K562 (cell line): ENCODE measurements at regions not wholly inside any gene's neighbourhood (a gene's known extent, or its start where the extent isn't known, plus 50 kb on each side); places are given as distances from the start of the nearest gene placed in this dataset.

Source experiments
- ATAC-seq: fragments of 200-7000 bp; cut with Tn5 transposase; 3 replicates; pipeline ENCODE4 v1.9.1; 2020; ENCODE audit warnings: moderate library complexity
- BruUV-seq: library from RNA; stranded (reverse); fragments of 400-500 nt; replicated peaks from 2 replicates; lab custom pipeline; 2021; lab: Mats Ljungman, UMichigan
- CTCF ChIA-PET: fragments of 300-600 bp; formaldehyde crosslinking; extraction: SDS; loops from one replicate; lab custom pipeline; 2021; ENCODE audit warnings: low intra/inter-chr PET ratio; lab: Yijun Ruan, JAX
- POLR2A ChIA-PET: fragments of 300-600, 350-650 bp; sonication (Branson Sonifier 250); formaldehyde crosslinking; extraction: SDS; loops from one replicate; lab custom pipeline; 2021; ENCODE audit warnings: antibody characterized with exemption, inconsistent platforms; lab: Yijun Ruan, JAX
- DNase-seq, 4 experiments: peaks; one replicate each; pipeline versions ENCODE4 v3.0.0 to v3.0.0-alpha.2; 2011 to 2018; ENCODE audit warnings: low spot score in 3 of 4, mixed read lengths in 3 of 4; ENCODE audit errors: extremely low read depth in 1 of 4
- FAIRE-seq: peaks from 2 replicates; lab custom pipeline; 2011; peaks lifted over from hg19 to GRCh38; lab: Jason Lieb, UNC
- H2AFZ ChIP-seq: 2 replicates; pipeline ENCODE4 v1.6.0; 2011; ENCODE audit warnings: low read depth, low read length, control low read depth, inconsistent platforms
- H3K27ac ChIP-seq: fragments of 200-600 bp; 3 replicates; pipeline ENCODE4 v1.8.0; 2011; ENCODE audit warnings: low read depth, mild to moderate bottlenecking, control low read depth, inconsistent platforms, low read length, moderate library complexity, mixed read lengths; ENCODE audit errors: extremely low read depth
- H3K27me3 ChIP-seq, 2 experiments: fragments of 300-600 bp in 1 of 2; 2 replicates in 1 of 2; 3 replicates in 1 of 2; pipeline versions ENCODE4 v1.6.0 to v1.8.0; 2011; ENCODE audit warnings: inconsistent platforms in 2 of 2, low read length in 2 of 2, mild to moderate bottlenecking in 1 of 2, mixed read lengths in 1 of 2, moderate library complexity in 1 of 2; ENCODE audit not compliant: control insufficient read depth in 2 of 2, insufficient read depth in 2 of 2
- H3K36me3 ChIP-seq: fragments of 300-600 bp; 3 replicates; pipeline ENCODE4 v1.8.0; 2011; ENCODE audit warnings: mild to moderate bottlenecking, low read length, inconsistent platforms; ENCODE audit not compliant: control insufficient read depth, insufficient read depth
- H3K4me1 ChIP-seq, 2 experiments: fragments of 200-600 bp in 1 of 2; replicated peaks in 1 of 2; 2 replicates in 1 of 2; 3 replicates in 1 of 2; pipeline versions ENCODE4 v1.5.1 to v1.8.0; 2011; ENCODE audit warnings: inconsistent platforms in 2 of 2, low read length in 2 of 2, mild to moderate bottlenecking in 1 of 2, mixed read lengths in 1 of 2, moderate library complexity in 1 of 2; ENCODE audit not compliant: control insufficient read depth in 2 of 2, insufficient read depth in 2 of 2
- H3K4me2 ChIP-seq: 2 replicates; pipeline ENCODE4 v1.6.1; 2011; ENCODE audit warnings: low read length, control low read depth, inconsistent platforms, mixed read lengths; ENCODE audit not compliant: insufficient read depth
- H3K4me3 ChIP-seq: fragments of 200-600 bp; sonication (generic), shearing (Covaris generic); 2 replicates; pipeline ENCODE4 v1.5.1; 2016; ENCODE audit warnings: control low read depth, inconsistent platforms
- H3K79me2 ChIP-seq: fragments of 200-600 bp; 3 replicates; pipeline ENCODE4 v1.8.0; 2011; ENCODE audit warnings: low read length, inconsistent platforms; ENCODE audit not compliant: control insufficient read depth, insufficient read depth
- H3K9ac ChIP-seq, 2 experiments: 2 replicates each; pipeline versions ENCODE4 v1.6.0 to v1.6.1; 2011; ENCODE audit warnings: low read depth in 2 of 2, low read length in 2 of 2, control low read depth in 1 of 2, inconsistent platforms in 1 of 2, mild to moderate bottlenecking in 1 of 2, mixed read lengths in 1 of 2; ENCODE audit not compliant: insufficient read depth in 1 of 2
- H3K9me1 ChIP-seq: one replicate; pipeline ENCODE4 v1.6.0; 2011; ENCODE audit warnings: inconsistent platforms, mild to moderate bottlenecking, low read length, moderate library complexity; ENCODE audit not compliant: control insufficient read depth, insufficient read depth
- H3K9me3 ChIP-seq: replicated peaks from 2 replicates; pipeline ENCODE4 v1.5.1; 2011; ENCODE audit warnings: low read depth, low read length, inconsistent platforms; ENCODE audit not compliant: control insufficient read depth, insufficient read depth
- H4K20me1 ChIP-seq: replicated peaks from 2 replicates; pipeline ENCODE4 v1.6.1; 2011; ENCODE audit warnings: low read length, inconsistent platforms, mixed read lengths; ENCODE audit not compliant: control insufficient read depth, insufficient read depth
- ASH1L ChIP-seq: fragments of 450-650 bp; IDR thresholded peaks from 2 replicates; pipeline ENCODE4 v1.6.1; 2018; ENCODE audit warnings: borderline replicate concordance, mild to moderate bottlenecking, low read depth; ENCODE audit not compliant: partially characterized antibody
- KDM4B ChIP-seq, 2 experiments: fragments of 450-650 bp in 1 of 2; sonication (generic) in 1 of 2; IDR thresholded peaks; 2 replicates each; pipeline ENCODE4 v1.6.1; 2016 to 2017; ENCODE audit warnings: borderline replicate concordance in 2 of 2, antibody characterized with exemption in 1 of 2, low read depth in 1 of 2, mild to moderate bottlenecking in 1 of 2
- NFRKB ChIP-seq: fragments of 450-650 bp; IDR thresholded peaks from 2 replicates; pipeline ENCODE4 v1.6.1; 2016; ENCODE audit warnings: low read depth
- RB1 ChIP-seq: fragments of 450-650 bp; IDR thresholded peaks from 2 replicates; pipeline ENCODE4 v1.6.1; 2017; ENCODE audit warnings: low read depth, mild to moderate bottlenecking
- SP1 ChIP-seq: sonication (generic); formaldehyde crosslinking; IDR thresholded peaks from 2 replicates; pipeline ENCODE4 v1.8.1; 2022; ENCODE audit warnings: mild to moderate bottlenecking, missing genetic modification reagents
- XRCC4 ChIP-seq: IDR thresholded peaks from one replicate; pipeline ENCODE4 v1.6.1; 2011; ENCODE audit not compliant: insufficient read depth, insufficient read length; ENCODE audit errors: extremely low read depth
- WGBS: fragments of 100-300 bp; shearing (Covaris generic); methylation state at CpG from one replicate; pipeline ENCODE4 v1.1.6; 2016; ENCODE audit warnings: low coverage, mixed read lengths; ENCODE audit not compliant: insufficient coverage; ENCODE audit errors: missing lambda C conversion rate; 5-methylcytosine and 5-hydroxymethylcytosine counted together
- in situ Hi-C: fragments of 300-500 bp; cut with MboI; formaldehyde crosslinking; loops from 4 replicates; pipeline ENCODE4 v1.15.0; 2018; ENCODE audit warnings: inconsistent platforms, mixed read lengths
- intact Hi-C: fragments of 100-400 bp; cut with micrococcal nuclease; formaldehyde crosslinking; loops from 2 replicates; pipeline ENCODE4 v1.14.2; 2022
- TF ChIP-seq, protein P1 (sequence below), 3 experiments: fragments of 200-800 bp in 1 of 3; fragments of 250-450 bp in 1 of 3; fragments of 450-650 bp in 1 of 3; sonication (Bioruptor Pico) in 1 of 3; sonication (Bioruptor generic) in 1 of 3; formaldehyde crosslinking in 1 of 3; IDR thresholded peaks; 2 replicates each; pipeline versions ENCODE4 v1.6.1 to v1.8.0; 2016 to 2022; ENCODE audit warnings: mild to moderate bottlenecking in 2 of 3, missing genetic modification characterization in 2 of 3, missing compliant biosample characterization in 1 of 3, moderate library complexity in 1 of 3
- TF ChIP-seq, protein P2 (sequence below): fragments of 450-650 bp; IDR thresholded peaks from 2 replicates; pipeline ENCODE4 v1.6.1; 2017; ENCODE audit warnings: antibody characterized with exemption
- TF ChIP-seq, protein P3 (sequence below): fragments of 450-650 bp; formaldehyde crosslinking; IDR thresholded peaks from 2 replicates; pipeline ENCODE4 v1.4.0; 2022; ENCODE audit warnings: missing genetic modification characterization

DNA sequence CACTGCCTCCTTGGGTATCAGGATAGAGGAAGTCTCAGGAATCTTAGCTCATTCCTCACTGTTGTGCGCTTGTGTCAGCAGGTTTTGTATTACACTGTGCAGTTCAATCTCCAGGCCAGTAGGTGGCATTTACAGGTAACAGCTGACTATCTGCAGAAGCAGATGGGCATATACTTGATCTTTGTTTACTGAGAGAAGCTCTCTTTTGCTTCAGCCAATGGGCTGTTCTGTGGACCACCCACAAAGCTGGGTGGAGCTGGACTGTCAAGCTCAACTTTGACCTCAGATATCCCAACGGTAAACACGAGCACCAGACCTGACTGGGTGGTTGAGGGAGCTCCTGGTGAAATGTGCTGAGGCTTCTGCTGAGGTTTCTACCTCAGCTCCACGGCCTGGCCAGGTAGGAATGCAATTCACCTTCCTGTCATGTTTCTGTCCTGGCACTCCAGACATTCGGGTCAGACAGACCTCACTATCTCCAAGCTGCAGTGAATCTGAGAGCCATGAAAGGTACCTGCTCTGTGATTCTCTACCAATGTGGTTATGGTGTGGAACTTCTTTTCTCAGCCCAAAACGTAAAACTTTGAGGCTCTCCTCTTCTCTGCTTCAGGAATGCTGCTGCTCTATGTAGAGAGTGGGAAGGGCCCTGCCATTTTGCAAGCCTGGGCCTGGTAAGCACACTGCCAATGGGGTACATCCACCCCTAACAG lies 167.9 kb upstream of the ACTBL2 start (continued):
- TF ChIP-seq, protein P1, sequence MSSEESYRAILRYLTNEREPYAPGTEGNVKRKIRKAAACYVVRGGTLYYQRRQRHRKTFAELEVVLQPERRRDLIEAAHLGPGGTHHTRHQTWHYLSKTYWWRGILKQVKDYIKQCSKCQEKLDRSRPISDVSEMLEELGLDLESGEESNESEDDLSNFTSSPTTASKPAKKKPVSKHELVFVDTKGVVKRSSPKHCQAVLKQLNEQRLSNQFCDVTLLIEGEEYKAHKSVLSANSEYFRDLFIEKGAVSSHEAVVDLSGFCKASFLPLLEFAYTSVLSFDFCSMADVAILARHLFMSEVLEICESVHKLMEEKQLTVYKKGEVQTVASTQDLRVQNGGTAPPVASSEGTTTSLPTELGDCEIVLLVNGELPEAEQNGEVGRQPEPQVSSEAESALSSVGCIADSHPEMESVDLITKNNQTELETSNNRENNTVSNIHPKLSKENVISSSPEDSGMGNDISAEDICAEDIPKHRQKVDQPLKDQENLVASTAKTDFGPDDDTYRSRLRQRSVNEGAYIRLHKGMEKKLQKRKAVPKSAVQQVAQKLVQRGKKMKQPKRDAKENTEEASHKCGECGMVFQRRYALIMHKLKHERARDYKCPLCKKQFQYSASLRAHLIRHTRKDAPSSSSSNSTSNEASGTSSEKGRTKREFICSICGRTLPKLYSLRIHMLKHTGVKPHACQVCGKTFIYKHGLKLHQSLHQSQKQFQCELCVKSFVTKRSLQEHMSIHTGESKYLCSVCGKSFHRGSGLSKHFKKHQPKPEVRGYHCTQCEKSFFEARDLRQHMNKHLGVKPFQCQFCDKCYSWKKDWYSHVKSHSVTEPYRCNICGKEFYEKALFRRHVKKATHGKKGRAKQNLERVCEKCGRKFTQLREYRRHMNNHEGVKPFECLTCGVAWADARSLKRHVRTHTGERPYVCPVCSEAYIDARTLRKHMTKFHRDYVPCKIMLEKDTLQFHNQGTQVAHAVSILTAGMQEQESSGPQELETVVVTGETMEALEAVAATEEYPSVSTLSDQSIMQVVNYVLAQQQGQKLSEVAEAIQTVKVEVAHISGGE (CRISPR knock-in tag; IDR thresholded peaks at IDR 0.05) = no peak

DNA sequence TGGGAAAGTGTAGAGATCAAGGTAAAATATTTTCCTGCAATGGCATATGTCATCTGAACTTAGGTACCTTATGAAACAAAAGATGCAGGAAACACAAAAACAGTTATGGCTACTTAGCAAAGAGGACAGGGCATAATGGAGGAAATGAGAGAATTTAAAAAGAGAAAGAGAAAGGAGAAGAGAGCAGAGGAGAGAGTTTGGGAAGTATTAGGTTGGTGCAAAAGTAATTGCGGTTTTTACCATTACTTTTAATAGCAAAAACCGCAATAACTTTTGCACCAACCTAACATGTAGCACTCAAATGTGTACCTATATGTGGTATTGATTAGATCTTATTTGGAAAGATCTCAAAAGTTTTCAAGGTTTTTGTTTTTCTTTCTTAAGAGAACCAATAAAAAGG lies 160.1 kb upstream of the ACTBL2 start:
- H4K20me1 ChIP-seq = no peaks in the 10 kb centered on the region
- no peak overlapping the region for H3K9ac ChIP-seq
- H3K79me2 ChIP-seq = no peaks in the 10 kb centered on the region
- no peaks in the 10 kb centered on the region for H3K9me1 ChIP-seq
- intact Hi-C loops = no loop called here
- FAIRE-seq (no peak), DNase-seq (peak in 1 of 4 experiments; percentile 7), ATAC-seq (no peak)
- no peak overlapping the region for H3K4me3 ChIP-seq
- CTCF ChIA-PET = no interaction called here
- H3K9me3 ChIP-seq = no peaks in the 10 kb centered on the region
- no peak overlapping the region for H2AFZ ChIP-seq
- H3K4me2 ChIP-seq = no peak overlapping the region
- H3K27ac ChIP-seq = no peak overlapping the region
- in situ Hi-C loops = no loop called here
- 0% methylated on average over 2 of the region's 2 CpGs for WGBS
- POLR2A ChIA-PET = no interaction called here
- no peaks in the 10 kb centered on the region for H3K36me3 ChIP-seq
- H3K27me3 ChIP-seq = no peaks in the 10 kb centered on the region
- no TSS peak for BruUV-seq
- H3K4me1 ChIP-seq = no peaks in the 10 kb centered on the region
- TF ChIP-seq, protein P2, sequence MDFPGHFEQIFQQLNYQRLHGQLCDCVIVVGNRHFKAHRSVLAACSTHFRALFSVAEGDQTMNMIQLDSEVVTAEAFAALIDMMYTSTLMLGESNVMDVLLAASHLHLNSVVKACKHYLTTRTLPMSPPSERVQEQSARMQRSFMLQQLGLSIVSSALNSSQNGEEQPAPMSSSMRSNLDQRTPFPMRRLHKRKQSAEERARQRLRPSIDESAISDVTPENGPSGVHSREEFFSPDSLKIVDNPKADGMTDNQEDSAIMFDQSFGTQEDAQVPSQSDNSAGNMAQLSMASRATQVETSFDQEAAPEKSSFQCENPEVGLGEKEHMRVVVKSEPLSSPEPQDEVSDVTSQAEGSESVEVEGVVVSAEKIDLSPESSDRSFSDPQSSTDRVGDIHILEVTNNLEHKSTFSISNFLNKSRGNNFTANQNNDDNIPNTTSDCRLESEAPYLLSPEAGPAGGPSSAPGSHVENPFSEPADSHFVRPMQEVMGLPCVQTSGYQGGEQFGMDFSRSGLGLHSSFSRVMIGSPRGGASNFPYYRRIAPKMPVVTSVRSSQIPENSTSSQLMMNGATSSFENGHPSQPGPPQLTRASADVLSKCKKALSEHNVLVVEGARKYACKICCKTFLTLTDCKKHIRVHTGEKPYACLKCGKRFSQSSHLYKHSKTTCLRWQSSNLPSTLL = peak; percentile 74
- peak; percentile 46 for TF ChIP-seq ASH1L
- TF ChIP-seq, protein P3, sequence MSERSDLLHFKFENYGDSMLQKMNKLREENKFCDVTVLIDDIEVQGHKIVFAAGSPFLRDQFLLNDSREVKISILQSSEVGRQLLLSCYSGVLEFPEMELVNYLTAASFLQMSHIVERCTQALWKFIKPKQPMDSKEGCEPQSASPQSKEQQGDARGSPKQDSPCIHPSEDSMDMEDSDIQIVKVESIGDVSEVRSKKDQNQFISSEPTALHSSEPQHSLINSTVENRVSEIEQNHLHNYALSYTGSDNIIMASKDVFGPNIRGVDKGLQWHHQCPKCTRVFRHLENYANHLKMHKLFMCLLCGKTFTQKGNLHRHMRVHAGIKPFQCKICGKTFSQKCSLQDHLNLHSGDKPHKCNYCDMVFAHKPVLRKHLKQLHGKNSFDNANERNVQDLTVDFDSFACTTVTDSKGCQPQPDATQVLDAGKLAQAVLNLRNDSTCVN (CRISPR knock-in tag) = 0 out of 2 replicates have a peak, but pooled peaks have one; percentile 57
- no peak for TF ChIP-seq KDM4B (IDR thresholded peaks at IDR 0.05; ENCODE audit: borderline replicate concordance in 2 of 2, low read depth in 1 of 2)
- no peak for TF ChIP-seq XRCC4
- TF ChIP-seq SP1 (CRISPR knock-in tag) = no peak
- no peak for TF ChIP-seq RB1
- TF ChIP-seq NFRKB = peak; percentile 64; the same call in 1 of the 2 replicates
